ENCODE measurements at regions not wholly inside any gene's neighbourhood (a gene's known extent, or its start where the extent isn't known, plus 50 kb on each side); places are given as distances from the start of the nearest gene placed in this dataset.

GRCh38 chr4:36997727-36998126 is 246.8 kb upstream of the NWD2 start:
- no peak for DNase-seq
- TF ChIP-seq POLR2A (IDR thresholded peaks at IDR 0.05; ENCODE audit: low read length) (no peak), GATA1 (IDR thresholded peaks at IDR 0.05; ENCODE audit: low read depth, low read length) (no peak)

GRCh38 chr4:37000281-37000680 is 244.3 kb upstream of the NWD2 start:
- DNase-seq: no peak

GRCh38 chr4:37001688-37002436 is 242.7 kb upstream of the NWD2 start:
- no peak for TF ChIP-seq GATA1 (IDR thresholded peaks at IDR 0.05; ENCODE audit: low read depth, low read length)
- TF ChIP-seq POLR2A (IDR thresholded peaks at IDR 0.05; ENCODE audit: low read length): no peak
- DNase-seq: no peak

More at GRCh38 chr4:37000281-37000680, 244.3 kb upstream of the NWD2 start:
- no peak for TF ChIP-seq GATA1 (IDR thresholded peaks at IDR 0.05; ENCODE audit: low read depth, low read length)
- TF ChIP-seq POLR2A (IDR thresholded peaks at IDR 0.05; ENCODE audit: low read length): no peak

GRCh38 chr4:37002625-37003024 is 241.9 kb upstream of the NWD2 start:
- no peak for TF ChIP-seq POLR2A (IDR thresholded peaks at IDR 0.05; ENCODE audit: low read length)
- no peak for TF ChIP-seq GATA1 (IDR thresholded peaks at IDR 0.05; ENCODE audit: low read depth, low read length)

GRCh38 chr4:37008199-37008598 is 236.3 kb upstream of the NWD2 start:
- no peak for DNase-seq
- TF ChIP-seq GATA1 (IDR thresholded peaks at IDR 0.05; ENCODE audit: low read depth, low read length) (no peak), POLR2A (IDR thresholded peaks at IDR 0.05; ENCODE audit: low read length) (no peak)

More at GRCh38 chr4:37002625-37003024, 241.9 kb upstream of the NWD2 start:
- DNase-seq: no peak

- TF ChIP-seq POLR2A (IDR thresholded peaks at IDR 0.05; ENCODE audit: low read length) (no peak), GATA1 (IDR thresholded peaks at IDR 0.05; ENCODE audit: low read depth, low read length) (no peak)
Measured at GRCh38 chr4:37014584-37014983, 230.0 kb upstream of the NWD2 start.

GRCh38 chr4:37015391-37015790 is 229.2 kb upstream of the NWD2 start:
- DNase-seq: no peak
- no peak for TF ChIP-seq POLR2A (IDR thresholded peaks at IDR 0.05; ENCODE audit: low read length)
- TF ChIP-seq GATA1 (IDR thresholded peaks at IDR 0.05; ENCODE audit: low read depth, low read length): no peak

More at GRCh38 chr4:37014584-37014983, 230.0 kb upstream of the NWD2 start:
- DNase-seq: no peak

GRCh38 chr4:37023504-37023903 is 221.0 kb upstream of the NWD2 start:
- no peak for TF ChIP-seq POLR2A (IDR thresholded peaks at IDR 0.05; ENCODE audit: low read length)
- no peak for TF ChIP-seq GATA1 (IDR thresholded peaks at IDR 0.05; ENCODE audit: low read depth, low read length)
- no peak for DNase-seq

- DNase-seq: no peak
- TF ChIP-seq POLR2A (IDR thresholded peaks at IDR 0.05; ENCODE audit: low read length) (no peak), GATA1 (IDR thresholded peaks at IDR 0.05; ENCODE audit: low read depth, low read length) (no peak)
Measured at GRCh38 chr4:37023996-37024395, 220.5 kb upstream of the NWD2 start.

GRCh38 chr4:37040816-37041215 is 203.7 kb upstream of the NWD2 start:
- no peak for DNase-seq
- TF ChIP-seq GATA1 (IDR thresholded peaks at IDR 0.05; ENCODE audit: low read depth, low read length) (no peak), POLR2A (IDR thresholded peaks at IDR 0.05; ENCODE audit: low read length) (no peak)

- TF ChIP-seq GATA1 (IDR thresholded peaks at IDR 0.05; ENCODE audit: low read depth, low read length) (no peak), POLR2A (IDR thresholded peaks at IDR 0.05; ENCODE audit: low read length) (no peak)
- DNase-seq: no peak
Measured at GRCh38 chr4:37043342-37043741, 201.2 kb upstream of the NWD2 start.

GRCh38 chr4:37051111-37051510 is 193.4 kb upstream of the NWD2 start:
- TF ChIP-seq POLR2A (IDR thresholded peaks at IDR 0.05; ENCODE audit: low read length): no peak
- DNase-seq: no peak

GRCh38 chr4:37051866-37052265 is 192.7 kb upstream of the NWD2 start:
- TF ChIP-seq GATA1 (IDR thresholded peaks at IDR 0.05; ENCODE audit: low read depth, low read length): no peak
- TF ChIP-seq POLR2A (IDR thresholded peaks at IDR 0.05; ENCODE audit: low read length): no peak
- DNase-seq: no peak

- no peak for DNase-seq
- TF ChIP-seq GATA1 (IDR thresholded peaks at IDR 0.05; ENCODE audit: low read depth, low read length) (no peak), POLR2A (IDR thresholded peaks at IDR 0.05; ENCODE audit: low read length) (no peak)
Measured at GRCh38 chr4:37054531-37055077, 189.9 kb upstream of the NWD2 start.

- no peak for TF ChIP-seq GATA1 (IDR thresholded peaks at IDR 0.05; ENCODE audit: low read depth, low read length)
- TF ChIP-seq POLR2A (IDR thresholded peaks at IDR 0.05; ENCODE audit: low read length): no peak
- no peak for DNase-seq
Measured at GRCh38 chr4:37058826-37059225, 185.7 kb upstream of the NWD2 start.
